WTC11 (cell line): ENCODE measurements at regions not wholly inside any gene's neighbourhood (a gene's known extent, or its start where the extent isn't known, plus 50 kb on each side); places are given as distances from the start of the nearest gene placed in this dataset.

Experiments
- ATAC-seq: fragments of 200-7000 bp; cut with Tn5 transposase; 2 replicates; pipeline ENCODE4 v1.10.0; 2021; ENCODE audit warnings: mild to moderate bottlenecking, moderate library complexity
- CTCF ChIA-PET: fragments of 300-600 bp; sonication (Branson Sonifier 250); formaldehyde crosslinking; loops from one replicate; lab custom pipeline; 2021; ENCODE audit warnings: antibody characterized with exemption; lab: Charles Lee
- POLR2A ChIA-PET: fragments of 350-600 bp; sonication (Branson Sonifier 250); formaldehyde crosslinking; loops from one replicate; lab custom pipeline; 2021; ENCODE audit warnings: antibody characterized with exemption; lab: Charles Lee
- DNase-seq: peaks from one replicate; pipeline ENCODE4 v3.0.0; 2021; ENCODE audit warnings: low spot score
- H3K27ac Mint-ChIP-seq: 2 replicates; pipeline ENCODE4 v1.8.0; 2021; ENCODE audit warnings: mixed read lengths
- H3K27me3 Mint-ChIP-seq: 2 replicates; pipeline ENCODE4 v1.8.0; 2021; ENCODE audit warnings: low read depth, mild to moderate bottlenecking, moderate library complexity, mixed read lengths
- H3K36me3 Mint-ChIP-seq: 2 replicates; pipeline ENCODE4 v1.8.0; 2021; ENCODE audit warnings: mixed read lengths
- H3K4me1 Mint-ChIP-seq: 2 replicates; pipeline ENCODE4 v1.8.0; 2022; ENCODE audit warnings: mixed read lengths
- H3K4me3 Mint-ChIP-seq: 2 replicates; pipeline ENCODE4 v1.8.0; 2021; ENCODE audit warnings: mild to moderate bottlenecking, moderate library complexity, mixed read lengths
- H3K9me3 Mint-ChIP-seq: 2 replicates; pipeline ENCODE4 v1.8.0; 2021; ENCODE audit warnings: mixed read lengths
- CBFB ChIP-seq: sonication (generic); formaldehyde crosslinking; IDR thresholded peaks from 2 replicates; pipeline ENCODE4 v1.8.1; 2022; ENCODE audit warnings: mild to moderate bottlenecking, low read depth, missing genetic modification reagents
- EMX1 ChIP-seq: fragments of 250-450 bp; sonication (Bioruptor Pico); IDR thresholded peaks from 2 replicates; pipeline ENCODE4 v1.8.0; 2021; ENCODE audit warnings: mild to moderate bottlenecking
- FOXK1 ChIP-seq: sonication (generic); formaldehyde crosslinking; IDR thresholded peaks from 2 replicates; pipeline ENCODE4 v1.8.0; 2022; ENCODE audit warnings: mild to moderate bottlenecking, moderate library complexity, missing genetic modification reagents
- IRF2 ChIP-seq: sonication (generic); formaldehyde crosslinking; IDR thresholded peaks from 2 replicates; pipeline ENCODE4 v1.8.0; 2022; ENCODE audit warnings: low read depth, missing genetic modification reagents, borderline replicate concordance
- JUN ChIP-seq: sonication (generic); formaldehyde crosslinking; IDR thresholded peaks from 2 replicates; pipeline ENCODE4 v1.8.0; 2023; ENCODE audit warnings: mild to moderate bottlenecking, missing genetic modification reagents
- MXD4 ChIP-seq: fragments of 250-450 bp; sonication (Bioruptor Pico); IDR thresholded peaks from 2 replicates; pipeline ENCODE4 v1.8.0; 2021; ENCODE audit warnings: mild to moderate bottlenecking, moderate library complexity, borderline replicate concordance
- NR1H2 ChIP-seq: sonication (generic); formaldehyde crosslinking; IDR thresholded peaks from 2 replicates; pipeline ENCODE4 v1.9.0; 2021; ENCODE audit warnings: mild to moderate bottlenecking, moderate library complexity, missing genetic modification reagents
- NR2C2 ChIP-seq: sonication (generic); formaldehyde crosslinking; IDR thresholded peaks from 2 replicates; pipeline ENCODE4 v1.8.0; 2022; ENCODE audit warnings: mild to moderate bottlenecking, missing genetic modification reagents
- SMAD3 ChIP-seq: sonication (generic); formaldehyde crosslinking; IDR thresholded peaks from 2 replicates; pipeline ENCODE4 v1.8.0; 2022; ENCODE audit warnings: missing genetic modification reagents, mild to moderate bottlenecking, borderline replicate concordance
- TEAD4 ChIP-seq: sonication (generic); formaldehyde crosslinking; IDR thresholded peaks from 2 replicates; pipeline ENCODE4 v1.8.0; 2022; ENCODE audit warnings: mild to moderate bottlenecking, missing genetic modification reagents
- ZNF396 ChIP-seq: fragments of 250-450 bp; sonication (Bioruptor Pico); IDR thresholded peaks from 2 replicates; pipeline ENCODE4 v1.8.0; 2021; ENCODE audit warnings: mild to moderate bottlenecking, moderate library complexity, borderline replicate concordance
- ZNF671 ChIP-seq: fragments of 250-450 bp; sonication (Bioruptor Pico); IDR thresholded peaks from 2 replicates; pipeline ENCODE4 v1.8.0; 2021; ENCODE audit warnings: mild to moderate bottlenecking
- TF ChIP-seq, protein P1 (sequence below): fragments of 250-450 bp; sonication (Bioruptor Pico); conservative IDR thresholded peaks from 2 replicates; pipeline ENCODE4 v1.9.0; 2021; ENCODE audit warnings: mild to moderate bottlenecking
- TF ChIP-seq, protein P2 (sequence below): sonication (generic); formaldehyde crosslinking; IDR thresholded peaks from 2 replicates; pipeline ENCODE4 v1.8.1; 2022; ENCODE audit warnings: low read depth, mild to moderate bottlenecking, moderate library complexity, missing genetic modification reagents, borderline replicate concordance
- TF ChIP-seq, protein P3 (sequence below): sonication (generic); formaldehyde crosslinking; IDR thresholded peaks from 2 replicates; pipeline ENCODE4 v1.8.0; 2022; ENCODE audit warnings: mild to moderate bottlenecking, missing genetic modification reagents
- TF ChIP-seq, protein P4 (sequence below): sonication (generic); formaldehyde crosslinking; IDR thresholded peaks from 2 replicates; pipeline ENCODE4 v1.8.1; 2022; ENCODE audit warnings: mild to moderate bottlenecking, missing genetic modification reagents, moderate library complexity, borderline replicate concordance
- TF ChIP-seq, protein P5 (sequence below): sonication (generic); formaldehyde crosslinking; IDR thresholded peaks from 2 replicates; pipeline ENCODE4 v1.8.0; 2023; ENCODE audit warnings: mild to moderate bottlenecking, missing genetic modification reagents
- TF ChIP-seq, protein P6 (sequence below): sonication (generic); formaldehyde crosslinking; IDR thresholded peaks from 2 replicates; pipeline ENCODE4 v1.8.1; 2023; ENCODE audit warnings: mild to moderate bottlenecking, missing genetic modification reagents, moderate library complexity
- TF ChIP-seq, protein P7 (sequence below): fragments of 250-450 bp; sonication (Bioruptor Pico); IDR thresholded peaks from 2 replicates; pipeline ENCODE4 v2.1.2; 2022; ENCODE audit warnings: mild to moderate bottlenecking, moderate library complexity
- TF ChIP-seq, protein P8 (sequence below): sonication (generic); formaldehyde crosslinking; IDR thresholded peaks from 2 replicates; pipeline ENCODE4 v1.8.0; 2022; ENCODE audit warnings: mild to moderate bottlenecking, missing genetic modification reagents

DNA sequence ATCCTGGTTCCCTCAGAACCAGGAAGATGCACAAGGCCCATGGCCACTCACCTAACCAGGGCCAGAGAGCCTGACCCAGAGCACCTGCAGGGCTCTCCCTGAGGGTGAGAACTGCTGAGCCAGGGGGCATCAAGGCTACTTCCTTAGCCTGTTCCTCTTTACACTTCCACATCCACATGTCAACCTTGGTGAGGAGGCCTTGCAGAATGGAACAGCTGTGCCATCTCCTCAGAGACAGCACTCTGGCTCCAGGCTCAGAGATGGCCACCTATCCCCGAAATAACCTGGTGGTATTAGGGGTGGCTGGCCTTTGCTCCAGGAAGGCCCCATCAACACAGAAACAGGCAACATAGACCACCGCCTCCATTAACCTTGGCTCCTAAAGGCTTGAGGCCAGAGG is 473.0 kb downstream of the RPS24 start (continued):
- TF ChIP-seq, protein P1, sequence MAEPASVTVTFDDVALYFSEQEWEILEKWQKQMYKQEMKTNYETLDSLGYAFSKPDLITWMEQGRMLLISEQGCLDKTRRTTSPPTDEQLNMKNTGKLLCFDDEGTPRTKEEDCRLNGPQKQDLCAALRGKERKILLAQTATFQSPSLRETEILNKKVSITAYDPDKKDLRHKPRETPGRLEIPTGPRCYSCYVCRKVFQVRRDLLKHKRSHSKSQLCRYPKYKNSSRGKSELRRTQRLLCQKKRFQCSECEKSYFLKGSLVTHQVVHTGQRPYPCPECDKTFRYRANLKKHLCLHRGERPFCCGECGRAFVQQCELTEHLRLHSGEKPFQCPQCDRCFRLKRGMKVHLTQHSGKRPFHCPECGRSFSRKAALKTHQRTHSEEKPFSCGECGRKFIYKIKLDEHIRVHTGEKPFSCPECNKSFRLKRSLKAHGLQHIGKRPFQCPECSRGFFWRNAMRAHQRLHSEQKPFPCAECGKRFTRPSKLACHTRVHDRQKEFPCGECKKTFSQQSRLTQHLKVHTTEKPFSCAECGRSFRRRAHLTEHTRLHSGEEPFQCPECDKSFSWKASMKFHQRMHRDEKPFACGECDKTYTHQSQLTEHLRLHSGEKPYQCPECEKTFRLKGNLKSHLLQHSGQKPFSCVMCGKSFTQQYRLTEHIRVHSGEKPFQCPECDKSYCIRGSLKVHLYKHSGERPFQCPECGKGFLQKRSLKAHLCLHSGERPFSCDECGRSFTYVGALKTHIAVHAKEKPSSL (CRISPR knock-in tag), result no peak
- TF ChIP-seq, protein P2, sequence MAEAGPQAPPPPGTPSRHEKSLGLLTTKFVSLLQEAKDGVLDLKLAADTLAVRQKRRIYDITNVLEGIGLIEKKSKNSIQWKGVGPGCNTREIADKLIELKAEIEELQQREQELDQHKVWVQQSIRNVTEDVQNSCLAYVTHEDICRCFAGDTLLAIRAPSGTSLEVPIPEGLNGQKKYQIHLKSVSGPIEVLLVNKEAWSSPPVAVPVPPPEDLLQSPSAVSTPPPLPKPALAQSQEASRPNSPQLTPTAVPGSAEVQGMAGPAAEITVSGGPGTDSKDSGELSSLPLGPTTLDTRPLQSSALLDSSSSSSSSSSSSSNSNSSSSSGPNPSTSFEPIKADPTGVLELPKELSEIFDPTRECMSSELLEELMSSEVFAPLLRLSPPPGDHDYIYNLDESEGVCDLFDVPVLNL, result no peak
- TF ChIP-seq JUN (CRISPR knock-in tag), result no peak
- TF ChIP-seq, protein P3, sequence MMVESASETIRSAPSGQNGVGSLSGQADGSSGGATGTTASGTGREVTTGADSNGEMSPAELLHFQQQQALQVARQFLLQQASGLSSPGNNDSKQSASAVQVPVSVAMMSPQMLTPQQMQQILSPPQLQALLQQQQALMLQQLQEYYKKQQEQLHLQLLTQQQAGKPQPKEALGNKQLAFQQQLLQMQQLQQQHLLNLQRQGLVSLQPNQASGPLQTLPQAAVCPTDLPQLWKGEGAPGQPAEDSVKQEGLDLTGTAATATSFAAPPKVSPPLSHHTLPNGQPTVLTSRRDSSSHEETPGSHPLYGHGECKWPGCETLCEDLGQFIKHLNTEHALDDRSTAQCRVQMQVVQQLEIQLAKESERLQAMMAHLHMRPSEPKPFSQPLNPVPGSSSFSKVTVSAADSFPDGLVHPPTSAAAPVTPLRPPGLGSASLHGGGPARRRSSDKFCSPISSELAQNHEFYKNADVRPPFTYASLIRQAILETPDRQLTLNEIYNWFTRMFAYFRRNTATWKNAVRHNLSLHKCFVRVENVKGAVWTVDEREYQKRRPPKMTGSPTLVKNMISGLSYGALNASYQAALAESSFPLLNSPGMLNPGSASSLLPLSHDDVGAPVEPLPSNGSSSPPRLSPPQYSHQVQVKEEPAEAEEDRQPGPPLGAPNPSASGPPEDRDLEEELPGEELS (CRISPR knock-in tag), result no peak

DNA sequence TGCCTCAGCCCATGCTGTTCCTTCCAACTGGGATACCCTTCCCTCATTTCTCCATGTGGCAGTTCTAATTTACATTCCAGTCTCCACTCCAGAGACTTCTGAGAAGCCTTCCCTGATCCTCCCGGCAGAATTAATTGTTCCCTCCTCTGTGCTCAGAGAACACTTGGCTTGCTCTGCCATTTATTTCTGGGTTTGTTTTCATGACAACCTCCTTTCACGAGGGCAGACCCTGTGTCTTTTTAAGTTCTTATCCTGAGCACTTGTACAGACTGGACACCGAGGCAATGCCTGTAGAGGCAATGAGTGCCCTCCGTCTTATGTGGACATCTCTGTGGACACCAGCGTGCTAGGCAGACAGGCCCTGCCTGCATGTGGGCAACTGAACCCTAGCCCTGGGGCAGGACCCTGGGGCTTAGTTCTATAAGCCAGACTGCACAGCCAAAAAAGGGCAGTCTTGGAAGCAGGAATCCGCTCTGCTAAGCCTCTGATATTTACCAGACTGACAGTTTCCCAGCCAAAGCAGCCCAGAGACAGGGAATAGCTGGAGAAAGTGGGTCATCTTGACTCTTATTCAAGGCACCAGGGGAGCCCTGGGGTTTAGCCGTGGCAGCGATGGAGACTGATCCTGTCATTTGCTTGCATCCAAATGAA is 474.0 kb downstream of the RPS24 start:
- Mint-ChIP-seq H3K27ac (no peak overlapping the region), H3K4me3 (no peak overlapping the region)
- CTCF ChIA-PET, result no interaction called here

More for the DNA sequence above, 474.0 kb downstream of the RPS24 start:
- TF ChIP-seq ZNF396 (CRISPR knock-in tag) (no peak), NR2C2 (CRISPR knock-in tag) (no peak), MXD4 (CRISPR knock-in tag) (no peak), FOXK1 (CRISPR knock-in tag) (no peak), SMAD3 (CRISPR knock-in tag) (no peak), TEAD4 (CRISPR knock-in tag) (no peak), CBFB (CRISPR knock-in tag) (no peak), ZNF671 (CRISPR knock-in tag) (no peak), IRF2 (CRISPR knock-in tag) (no peak), EMX1 (CRISPR knock-in tag) (no peak), NR1H2 (CRISPR knock-in tag) (no peak)
- TF ChIP-seq, protein P4, sequence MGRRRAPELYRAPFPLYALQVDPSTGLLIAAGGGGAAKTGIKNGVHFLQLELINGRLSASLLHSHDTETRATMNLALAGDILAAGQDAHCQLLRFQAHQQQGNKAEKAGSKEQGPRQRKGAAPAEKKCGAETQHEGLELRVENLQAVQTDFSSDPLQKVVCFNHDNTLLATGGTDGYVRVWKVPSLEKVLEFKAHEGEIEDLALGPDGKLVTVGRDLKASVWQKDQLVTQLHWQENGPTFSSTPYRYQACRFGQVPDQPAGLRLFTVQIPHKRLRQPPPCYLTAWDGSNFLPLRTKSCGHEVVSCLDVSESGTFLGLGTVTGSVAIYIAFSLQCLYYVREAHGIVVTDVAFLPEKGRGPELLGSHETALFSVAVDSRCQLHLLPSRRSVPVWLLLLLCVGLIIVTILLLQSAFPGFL (CRISPR knock-in tag), result no peak
- TF ChIP-seq, protein P5, sequence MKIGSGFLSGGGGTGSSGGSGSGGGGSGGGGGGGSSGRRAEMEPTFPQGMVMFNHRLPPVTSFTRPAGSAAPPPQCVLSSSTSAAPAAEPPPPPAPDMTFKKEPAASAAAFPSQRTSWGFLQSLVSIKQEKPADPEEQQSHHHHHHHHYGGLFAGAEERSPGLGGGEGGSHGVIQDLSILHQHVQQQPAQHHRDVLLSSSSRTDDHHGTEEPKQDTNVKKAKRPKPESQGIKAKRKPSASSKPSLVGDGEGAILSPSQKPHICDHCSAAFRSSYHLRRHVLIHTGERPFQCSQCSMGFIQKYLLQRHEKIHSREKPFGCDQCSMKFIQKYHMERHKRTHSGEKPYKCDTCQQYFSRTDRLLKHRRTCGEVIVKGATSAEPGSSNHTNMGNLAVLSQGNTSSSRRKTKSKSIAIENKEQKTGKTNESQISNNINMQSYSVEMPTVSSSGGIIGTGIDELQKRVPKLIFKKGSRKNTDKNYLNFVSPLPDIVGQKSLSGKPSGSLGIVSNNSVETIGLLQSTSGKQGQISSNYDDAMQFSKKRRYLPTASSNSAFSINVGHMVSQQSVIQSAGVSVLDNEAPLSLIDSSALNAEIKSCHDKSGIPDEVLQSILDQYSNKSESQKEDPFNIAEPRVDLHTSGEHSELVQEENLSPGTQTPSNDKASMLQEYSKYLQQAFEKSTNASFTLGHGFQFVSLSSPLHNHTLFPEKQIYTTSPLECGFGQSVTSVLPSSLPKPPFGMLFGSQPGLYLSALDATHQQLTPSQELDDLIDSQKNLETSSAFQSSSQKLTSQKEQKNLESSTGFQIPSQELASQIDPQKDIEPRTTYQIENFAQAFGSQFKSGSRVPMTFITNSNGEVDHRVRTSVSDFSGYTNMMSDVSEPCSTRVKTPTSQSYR (CRISPR knock-in tag), result no peak
- TF ChIP-seq, protein P6, sequence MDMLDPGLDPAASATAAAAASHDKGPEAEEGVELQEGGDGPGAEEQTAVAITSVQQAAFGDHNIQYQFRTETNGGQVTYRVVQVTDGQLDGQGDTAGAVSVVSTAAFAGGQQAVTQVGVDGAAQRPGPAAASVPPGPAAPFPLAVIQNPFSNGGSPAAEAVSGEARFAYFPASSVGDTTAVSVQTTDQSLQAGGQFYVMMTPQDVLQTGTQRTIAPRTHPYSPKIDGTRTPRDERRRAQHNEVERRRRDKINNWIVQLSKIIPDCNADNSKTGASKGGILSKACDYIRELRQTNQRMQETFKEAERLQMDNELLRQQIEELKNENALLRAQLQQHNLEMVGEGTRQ (CRISPR knock-in tag), result no peak
- TF ChIP-seq, protein P7, sequence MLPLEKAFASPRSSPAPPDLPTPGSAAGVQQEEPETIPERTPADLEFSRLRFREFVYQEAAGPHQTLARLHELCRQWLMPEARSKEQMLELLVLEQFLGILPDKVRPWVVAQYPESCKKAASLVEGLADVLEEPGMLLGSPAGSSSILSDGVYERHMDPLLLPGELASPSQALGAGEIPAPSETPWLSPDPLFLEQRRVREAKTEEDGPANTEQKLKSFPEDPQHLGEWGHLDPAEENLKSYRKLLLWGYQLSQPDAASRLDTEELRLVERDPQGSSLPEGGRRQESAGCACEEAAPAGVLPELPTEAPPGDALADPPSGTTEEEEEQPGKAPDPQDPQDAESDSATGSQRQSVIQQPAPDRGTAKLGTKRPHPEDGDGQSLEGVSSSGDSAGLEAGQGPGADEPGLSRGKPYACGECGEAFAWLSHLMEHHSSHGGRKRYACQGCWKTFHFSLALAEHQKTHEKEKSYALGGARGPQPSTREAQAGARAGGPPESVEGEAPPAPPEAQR (CRISPR knock-in tag), result no peak
- TF ChIP-seq, protein P8, sequence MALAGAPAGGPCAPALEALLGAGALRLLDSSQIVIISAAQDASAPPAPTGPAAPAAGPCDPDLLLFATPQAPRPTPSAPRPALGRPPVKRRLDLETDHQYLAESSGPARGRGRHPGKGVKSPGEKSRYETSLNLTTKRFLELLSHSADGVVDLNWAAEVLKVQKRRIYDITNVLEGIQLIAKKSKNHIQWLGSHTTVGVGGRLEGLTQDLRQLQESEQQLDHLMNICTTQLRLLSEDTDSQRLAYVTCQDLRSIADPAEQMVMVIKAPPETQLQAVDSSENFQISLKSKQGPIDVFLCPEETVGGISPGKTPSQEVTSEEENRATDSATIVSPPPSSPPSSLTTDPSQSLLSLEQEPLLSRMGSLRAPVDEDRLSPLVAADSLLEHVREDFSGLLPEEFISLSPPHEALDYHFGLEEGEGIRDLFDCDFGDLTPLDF (CRISPR knock-in tag), result no peak
- TF ChIP-seq, protein P3 (CRISPR knock-in tag), result no peak
- peaks cover 12% of the 10 kb centered on the region; the same call in 1 of the 2 replicates for H3K9me3 Mint-ChIP-seq
- no peak for ATAC-seq
- H3K27me3 Mint-ChIP-seq, result no peaks in the 10 kb centered on the region; the same call in 1 of the 2 replicates
- POLR2A ChIA-PET, result no interaction called here
- no peak for DNase-seq
- H3K4me1 Mint-ChIP-seq, result no peaks in the 10 kb centered on the region
- H3K36me3 Mint-ChIP-seq, result no peaks in the 10 kb centered on the region
